Stimulated activated CD4-positive, alpha-beta T cell treated with anti-CD3 and anti-CD28 coated beads, Interleukin-4, amount 100 ng/mL, for 1 hour (primary cell): ENCODE measurements at regions not wholly inside any gene's neighbourhood (a gene's known extent, or its start where the extent isn't known, plus 50 kb on each side); places are given as distances from the start of the nearest gene placed in this dataset.
"Not testable (repeated sequence)": the region's sequence is repeated elsewhere in the genome, so short reads cannot be mapped to it uniquely, and the experiment has no call there.

Experiments
- DNase-seq: peaks from one replicate; pipeline ENCODE4 v3.0.0-alpha.2; 2020

DNA sequence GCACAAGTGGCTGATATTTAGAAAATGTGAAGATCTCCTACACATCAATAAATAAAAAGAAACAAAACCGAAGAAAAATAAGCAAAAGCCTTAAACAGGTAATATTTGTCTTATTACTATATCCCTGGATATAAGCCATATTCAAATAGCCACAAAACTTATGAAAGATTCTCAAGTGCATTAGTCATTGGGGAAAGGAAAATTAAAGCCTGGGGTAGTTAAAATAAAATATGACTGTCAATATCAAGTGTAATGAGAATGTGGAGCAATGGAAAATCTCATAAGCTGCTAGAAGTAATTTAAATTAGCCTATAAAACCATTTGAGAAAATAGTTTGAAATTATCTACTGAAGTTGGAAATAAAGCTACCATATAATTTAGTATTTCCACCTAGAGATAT, 399.9 kb downstream of the GASK1B start:
- DNase-seq, result no peak

DNA sequence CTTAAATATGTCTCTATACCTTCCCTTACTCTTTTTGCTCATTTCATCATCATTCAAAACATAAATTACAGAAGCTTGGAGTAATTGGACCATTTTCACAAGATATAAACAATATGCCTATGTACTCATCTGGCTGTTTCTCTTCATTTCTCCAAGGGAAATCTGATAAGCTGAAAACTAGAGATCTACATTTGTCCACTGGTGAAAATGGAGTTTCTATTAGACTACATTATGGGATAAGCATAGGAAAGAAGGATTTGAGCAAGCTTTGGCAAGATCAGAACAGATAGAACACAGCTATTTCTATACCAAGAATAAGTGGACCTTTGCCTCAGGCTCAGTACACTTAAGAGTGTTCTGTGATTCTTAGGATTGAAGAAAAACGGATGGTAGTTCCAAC, 404.4 kb downstream of the GASK1B start:
- no peak for DNase-seq

DNA sequence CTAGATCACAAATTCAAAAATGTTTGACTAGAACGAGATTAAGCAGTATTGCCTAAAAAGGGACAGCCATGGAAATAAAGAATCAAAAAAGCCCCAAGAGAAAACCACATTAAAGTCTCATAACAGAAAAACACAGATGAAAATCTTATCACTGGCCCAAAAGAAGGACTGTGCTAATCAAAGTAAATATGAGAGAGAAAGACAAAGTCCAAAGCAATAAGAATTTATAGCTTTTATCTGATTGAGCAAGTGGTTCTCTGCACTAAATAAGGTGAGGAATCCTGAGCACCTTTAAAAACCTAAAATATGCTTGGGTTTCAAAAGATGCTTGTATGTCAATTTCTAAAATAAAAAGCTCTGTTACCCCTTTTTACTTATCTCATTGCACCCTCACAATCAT, 409.3 kb downstream of the GASK1B start:
- DNase-seq, result no peak

- no peak for DNase-seq
These were observed 418.4 kb downstream of the GASK1B start for GRCh38 chr4:157754410-157754809.

- no peak for DNase-seq
These were observed 421.2 kb downstream of the GASK1B start for GRCh38 chr4:157751631-157752030.

GRCh38 chr4:157741642-157742041, 431.2 kb downstream of the GASK1B start:
- DNase-seq, result no peak

- no peak for DNase-seq
These were observed 433.6 kb downstream of the GASK1B start for GRCh38 chr4:157739242-157739641.

DNA sequence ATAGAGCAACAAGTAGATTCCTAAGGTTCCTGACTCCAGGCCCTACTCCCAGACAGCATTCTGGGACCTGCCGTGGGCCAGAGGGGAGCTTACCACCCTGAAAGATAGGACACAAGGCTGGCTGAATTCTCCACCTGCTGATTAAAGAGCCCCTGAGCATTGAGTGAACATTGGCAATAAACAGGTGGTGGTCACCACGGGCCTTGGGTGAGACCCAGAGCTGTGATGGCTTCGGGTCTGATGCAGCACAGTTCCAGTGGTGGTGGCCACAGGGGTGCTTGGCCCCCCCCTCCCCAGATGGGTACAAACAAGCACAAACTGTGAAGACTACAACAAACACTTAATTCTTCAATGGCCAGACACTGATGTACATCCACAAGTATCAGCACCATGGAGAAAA, 444.6 kb downstream of the GASK1B start:
- DNase-seq, result no peak

DNA sequence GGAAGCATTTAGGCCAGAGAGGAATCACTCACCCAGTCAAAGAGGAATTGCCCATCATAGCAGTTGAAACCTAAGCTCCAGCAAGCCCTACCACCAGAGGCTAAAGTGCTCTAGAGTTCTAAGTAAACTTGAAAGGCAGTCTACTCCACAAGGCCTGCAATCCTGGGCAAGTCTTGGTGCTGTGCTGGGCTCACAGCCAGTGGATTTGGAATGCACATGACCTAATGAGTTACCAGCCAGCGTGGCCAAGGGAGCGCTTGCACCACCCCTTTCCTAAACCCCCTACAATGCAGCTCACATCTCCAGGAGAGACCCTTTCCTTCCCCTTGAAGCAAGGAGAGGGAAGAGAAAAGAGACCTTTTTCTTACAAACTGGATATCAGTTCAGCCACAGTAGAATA, 445.7 kb downstream of the GASK1B start:
- no peak for DNase-seq

- no peak for DNase-seq
These were observed 450.7 kb downstream of the GASK1B start for GRCh38 chr4:157722146-157722545.

GRCh38 chr4:157713342-157713741, 459.5 kb downstream of the GASK1B start:
- DNase-seq, result no peak

GRCh38 chr4:157706155-157706554, 466.7 kb downstream of the GASK1B start:
- no peak for DNase-seq

DNA sequence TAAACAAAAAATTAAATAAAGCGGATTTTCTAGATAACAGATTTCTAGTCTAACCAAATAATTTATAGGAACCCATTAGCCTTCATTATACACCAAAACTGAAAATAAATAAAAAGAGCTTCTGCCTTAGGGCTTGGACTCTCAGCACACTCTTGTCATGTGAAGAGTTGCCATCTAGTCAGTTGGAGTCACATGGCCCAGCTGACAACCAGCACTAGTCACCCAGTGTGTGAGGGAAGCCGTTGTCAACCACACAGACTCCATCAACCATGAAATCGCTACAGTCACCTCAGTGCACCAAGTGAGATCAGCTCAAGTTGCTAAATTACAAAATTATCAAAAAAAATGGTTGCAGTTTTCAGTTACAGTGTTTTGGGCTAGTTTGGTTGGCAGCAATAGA, 470.0 kb downstream of the GASK1B start:
- no peak for DNase-seq

GRCh38 chr4:157701695-157701994, 471.2 kb downstream of the GASK1B start:
- no peak for DNase-seq

- DNase-seq, result no peak
These were observed 471.7 kb downstream of the GASK1B start for GRCh38 chr4:157700898-157701694.

DNA sequence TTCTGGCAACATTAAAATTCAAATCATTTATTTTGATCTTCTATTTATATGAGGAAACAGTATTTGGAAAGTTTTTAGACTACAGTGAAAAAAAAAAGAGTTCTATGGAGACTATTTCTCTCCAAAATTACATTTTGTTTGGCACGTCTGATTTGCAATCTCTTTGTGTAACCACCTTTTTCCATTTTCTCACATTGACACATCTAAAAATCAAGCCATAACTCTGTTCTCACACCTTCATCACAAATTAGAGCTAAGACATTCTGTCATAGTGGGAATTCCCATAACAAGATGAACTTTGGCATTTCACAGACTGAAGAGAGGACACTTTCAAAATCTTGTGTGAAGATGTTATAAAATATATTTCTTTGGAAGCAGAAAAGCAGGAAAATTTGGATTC, 468.9 kb downstream of the GRIA2 start:
- DNase-seq, result no peak

- no peak for DNase-seq
These were observed 467.4 kb downstream of the GRIA2 start for GRCh38 chr4:157687971-157688370.

DNA sequence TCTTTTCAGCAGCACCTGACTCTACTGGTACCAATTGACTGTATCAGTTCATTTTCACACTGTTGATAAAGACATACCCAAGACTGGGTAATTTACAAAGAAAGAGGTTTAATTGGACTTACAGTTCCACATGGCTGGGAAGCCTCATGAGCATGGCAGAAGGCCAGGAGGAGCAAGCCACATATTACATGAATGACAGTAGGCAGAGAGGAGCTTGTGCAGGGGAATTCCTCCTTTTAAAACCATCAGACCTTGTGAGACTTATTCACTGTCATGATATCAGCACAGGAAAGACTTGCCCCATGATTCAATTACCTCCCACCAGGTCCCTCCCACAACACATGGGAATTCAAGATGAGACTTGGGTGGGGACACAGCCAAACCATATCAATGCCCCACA, 458.8 kb downstream of the GRIA2 start:
- DNase-seq, result not testable (repeated sequence)

DNA sequence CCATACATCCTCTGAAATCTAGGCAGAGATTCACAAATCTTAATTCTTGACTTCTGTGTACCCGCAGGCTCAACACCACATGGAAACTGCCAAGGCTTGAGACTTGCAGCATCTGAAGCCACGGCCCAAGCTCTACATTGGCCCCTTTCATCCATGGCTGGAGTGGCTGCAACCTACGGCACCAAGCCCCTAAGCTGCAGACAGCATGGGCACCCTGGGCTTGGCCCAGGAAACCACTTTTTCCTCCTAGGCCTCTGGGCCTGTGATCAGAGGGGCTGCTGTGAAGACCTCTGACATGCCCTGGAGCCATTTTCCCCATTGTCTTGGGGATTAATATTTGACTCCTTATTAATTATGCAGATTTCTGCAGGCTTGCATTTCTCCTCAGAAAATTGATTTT, 457.9 kb downstream of the GRIA2 start:
- no peak for DNase-seq

DNA sequence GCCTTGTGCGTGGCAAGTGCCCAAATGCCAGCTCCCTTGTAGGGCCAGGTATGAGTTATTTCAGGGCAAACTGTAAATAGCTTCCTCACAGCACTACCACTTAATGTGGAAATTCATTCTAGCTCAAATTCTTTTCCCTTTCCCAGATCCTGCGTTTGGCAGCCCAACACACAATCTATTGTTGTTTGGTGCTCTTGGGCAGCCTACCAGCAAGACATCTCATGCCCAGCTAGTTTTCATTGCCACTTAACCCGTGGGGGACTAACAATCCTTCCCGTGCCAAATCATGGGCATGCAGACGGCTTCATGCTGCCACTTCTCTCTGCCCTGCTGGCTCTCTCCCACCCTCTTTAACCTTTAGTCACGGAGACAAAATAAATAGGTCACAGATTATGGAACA, 454.2 kb downstream of the GRIA2 start:
- DNase-seq, result no peak

- no peak for DNase-seq
These were observed 447.3 kb downstream of the GRIA2 start for GRCh38 chr4:157667836-157668235.

GRCh38 chr4:157664726-157665125, 444.2 kb downstream of the GRIA2 start:
- DNase-seq, result no peak

DNA sequence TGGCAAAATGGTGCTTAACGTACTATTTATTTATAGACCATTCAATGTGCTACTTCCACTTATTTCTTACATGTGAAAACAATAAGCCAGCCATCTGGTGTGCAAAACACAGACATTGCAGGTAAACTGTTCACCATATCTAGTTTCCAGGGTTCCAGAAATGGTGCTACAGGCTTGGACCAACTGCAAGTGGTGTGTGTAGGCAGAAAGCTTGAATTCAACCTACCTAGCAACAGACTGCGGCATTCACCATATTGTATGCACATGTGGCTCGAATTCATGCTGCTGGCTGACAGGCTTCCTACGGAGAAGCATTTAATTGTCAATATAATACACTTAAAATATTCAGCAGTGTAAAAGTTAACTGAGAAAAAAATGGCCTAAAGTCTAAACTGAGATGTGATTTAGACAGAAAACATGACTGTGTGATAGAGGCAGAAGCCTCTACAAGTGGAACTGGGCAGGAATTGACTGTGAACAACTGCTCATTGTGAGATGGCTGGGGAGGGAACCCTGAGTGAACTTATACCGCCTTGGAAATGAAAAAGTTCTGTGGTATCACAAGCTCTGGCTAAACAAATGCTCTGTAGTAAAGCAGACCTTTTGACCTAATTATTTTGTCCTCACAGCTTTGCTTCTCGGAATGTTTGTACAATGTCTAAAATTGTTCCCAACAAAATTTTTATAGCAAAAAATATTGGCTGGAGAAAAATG, 434.7 kb downstream of the GRIA2 start:
- DNase-seq, result no peak

DNA sequence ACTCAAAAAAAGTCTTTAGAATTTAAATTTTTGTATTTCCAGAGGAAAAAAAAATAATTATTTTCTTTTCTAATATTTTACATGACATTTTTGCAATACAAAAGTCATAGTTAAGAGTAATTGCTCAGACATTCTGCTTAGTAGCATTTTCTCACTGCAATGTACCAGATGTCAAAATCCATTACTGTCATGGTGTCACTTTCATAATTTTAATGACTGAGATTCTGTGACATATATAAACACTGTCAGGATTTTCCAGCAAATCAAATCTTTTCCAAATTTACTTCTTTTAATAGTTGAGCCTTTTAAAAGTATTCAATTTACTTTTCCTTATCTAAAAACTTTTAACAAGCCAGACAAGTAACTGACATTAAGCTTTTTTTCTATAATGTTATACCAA, 422.7 kb downstream of the GRIA2 start:
- no peak for DNase-seq

- DNase-seq, result no peak
These were observed 413.5 kb downstream of the GRIA2 start for GRCh38 chr4:157634057-157634456.
